ENCODE measurements at regions not wholly inside any gene's neighbourhood (a gene's known extent, or its start where the extent isn't known, plus 50 kb on each side); places are given as distances from the start of the nearest gene placed in this dataset.

DNA sequence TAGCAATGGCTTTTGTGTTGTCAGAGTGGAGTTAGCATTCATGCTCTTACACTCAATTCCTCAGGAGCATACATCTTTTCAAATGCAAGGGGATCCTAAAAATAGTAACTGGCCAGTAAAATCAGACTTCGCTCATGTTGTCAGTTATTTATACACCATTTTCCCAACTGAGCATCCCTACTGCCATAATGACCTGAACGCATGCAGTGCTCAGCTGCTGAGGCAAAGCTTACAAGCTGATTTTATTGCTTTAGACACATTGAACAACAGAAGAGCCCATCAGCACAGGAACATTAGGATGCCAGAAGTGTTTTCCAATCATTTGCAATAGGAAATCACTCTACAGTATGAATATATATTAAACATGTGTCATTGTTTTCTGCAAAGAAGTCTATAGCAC lies 689.7 kb upstream of the BCHE start:
- TF ChIP-seq SMC3 (IDR thresholded peaks at IDR 0.05), result no peak
- TF ChIP-seq FOSL2 (IDR thresholded peaks at IDR 0.05), result no peak
- TF ChIP-seq FOSL2 (CRISPR knock-in tag; IDR thresholded peaks at IDR 0.05), result no peak
- TF ChIP-seq CEBPB (IDR thresholded peaks at IDR 0.05), result no peak
- TF ChIP-seq CTCF (IDR thresholded peaks at IDR 0.05), result no peak
- no peak for TF ChIP-seq HDAC2 (IDR thresholded peaks at IDR 0.05)
- TF ChIP-seq POLR2A (IDR thresholded peaks at IDR 0.05; ENCODE audit: low read length), result no peak
- no peak for TF ChIP-seq JUNB (IDR thresholded peaks at IDR 0.05)
